ENCODE measurements at regions not wholly inside any gene's neighbourhood (a gene's known extent, or its start where the extent isn't known, plus 50 kb on each side); places are given as distances from the start of the nearest gene placed in this dataset.

DNA sequence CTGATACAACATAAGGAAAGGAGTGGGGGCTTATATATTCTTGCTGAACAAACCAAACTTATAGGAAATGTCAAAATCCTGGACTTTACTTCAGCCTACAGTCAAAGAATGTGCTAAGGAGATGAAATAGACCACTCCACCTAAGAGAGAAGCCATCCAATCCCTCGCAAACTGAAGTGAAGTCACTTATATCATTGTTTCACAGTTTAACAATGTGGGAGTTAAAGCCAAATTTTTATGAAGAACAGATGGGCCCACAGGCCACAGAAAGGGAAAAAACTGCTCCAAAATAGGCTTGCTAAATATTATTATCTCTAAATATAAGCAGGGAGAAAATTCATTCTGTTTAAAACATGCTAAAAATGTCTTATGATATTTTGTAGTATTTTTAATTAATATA lies 233.3 kb downstream of the GAS1 start:
- Histone ChIP-seq H3K9me3 (replicated peaks in 1 of 2; ENCODE audit: control insufficient read depth in 1 of 2, insufficient read depth in 1 of 2, low read length in 2 of 2) (no peaks in the 10 kb centered on the region), H3K27me3 (ENCODE audit: control insufficient read depth in 2 of 2, insufficient read depth in 2 of 2, low read length in 2 of 2) (no peaks in the 10 kb centered on the region), H2AFZ (ENCODE audit: insufficient read depth, low read depth, low read length, poor library complexity, severe bottlenecking) (no peak overlapping the region), H4K20me1 (ENCODE audit: insufficient read depth, low read length) (no peaks in the 10 kb centered on the region), H3K79me2 (ENCODE audit: insufficient read depth, low read length) (no peaks in the 10 kb centered on the region), H3K36me3 (replicated peaks in 1 of 2; ENCODE audit: control insufficient read depth in 1 of 2, insufficient read depth in 2 of 2, low read length in 2 of 2) (no peaks in the 10 kb centered on the region), H3K9ac (ENCODE audit: insufficient read depth, low read length, poor library complexity, severe bottlenecking) (no peak overlapping the region), H3K4me1 (ENCODE audit: control insufficient read depth in 1 of 2, insufficient read depth in 2 of 2, low read length in 2 of 2) (no peaks in the 10 kb centered on the region), H3K4me2 (replicated peaks; ENCODE audit: extremely low read depth, low read length, poor library complexity, severe bottlenecking) (no peak overlapping the region), H3K4me3 (replicated peaks in 1 of 3; ENCODE audit: low read depth in 2 of 3, low read length in 3 of 3) (no peak overlapping the region), H3K27ac (ENCODE audit: low read depth in 1 of 2, low read length in 2 of 2) (no peak overlapping the region)
- Mint-ChIP-seq H3K27me3 (ENCODE audit: low read depth in 3 of 3) (peaks cover 0 to 9% (median 6%) of the 10 kb centered on the region in 3 donors), H3K36me3 (no peaks in the 10 kb centered on the region), H3K4me3 (no peak overlapping the region), H3K9me3 (peaks cover 0 to 2% (median 0%) of the 10 kb centered on the region in 7 donors), H3K4me1 (no peaks in the 10 kb centered on the region), H3K27ac (no peak overlapping the region)
- intact Hi-C loops (cut with micrococcal nuclease): no loop called here
- no peak for DNase-seq
- TF ChIP-seq, protein P1, sequence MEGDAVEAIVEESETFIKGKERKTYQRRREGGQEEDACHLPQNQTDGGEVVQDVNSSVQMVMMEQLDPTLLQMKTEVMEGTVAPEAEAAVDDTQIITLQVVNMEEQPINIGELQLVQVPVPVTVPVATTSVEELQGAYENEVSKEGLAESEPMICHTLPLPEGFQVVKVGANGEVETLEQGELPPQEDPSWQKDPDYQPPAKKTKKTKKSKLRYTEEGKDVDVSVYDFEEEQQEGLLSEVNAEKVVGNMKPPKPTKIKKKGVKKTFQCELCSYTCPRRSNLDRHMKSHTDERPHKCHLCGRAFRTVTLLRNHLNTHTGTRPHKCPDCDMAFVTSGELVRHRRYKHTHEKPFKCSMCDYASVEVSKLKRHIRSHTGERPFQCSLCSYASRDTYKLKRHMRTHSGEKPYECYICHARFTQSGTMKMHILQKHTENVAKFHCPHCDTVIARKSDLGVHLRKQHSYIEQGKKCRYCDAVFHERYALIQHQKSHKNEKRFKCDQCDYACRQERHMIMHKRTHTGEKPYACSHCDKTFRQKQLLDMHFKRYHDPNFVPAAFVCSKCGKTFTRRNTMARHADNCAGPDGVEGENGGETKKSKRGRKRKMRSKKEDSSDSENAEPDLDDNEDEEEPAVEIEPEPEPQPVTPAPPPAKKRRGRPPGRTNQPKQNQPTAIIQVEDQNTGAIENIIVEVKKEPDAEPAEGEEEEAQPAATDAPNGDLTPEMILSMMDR (IDR thresholded peaks at IDR 0.05): no peak
- no CpG with 5 or more reads among the region's 1 CpG for WGBS (ENCODE audit: insufficient coverage)

- 100% methylated on average over 1 of the region's 2 CpGs for WGBS (ENCODE audit: insufficient coverage)
- no peak overlapping the region for H2AFZ ChIP-seq (ENCODE audit: insufficient read depth, low read depth, low read length, poor library complexity, severe bottlenecking)
- no peak overlapping the region for H3K4me2 ChIP-seq (replicated peaks; ENCODE audit: extremely low read depth, low read length, poor library complexity, severe bottlenecking)
- no peaks in the 10 kb centered on the region for H3K27me3 ChIP-seq (ENCODE audit: control insufficient read depth in 2 of 2, insufficient read depth in 2 of 2, low read length in 2 of 2)
- no peaks in the 10 kb centered on the region for H3K36me3 Mint-ChIP-seq
- H4K20me1 ChIP-seq (ENCODE audit: insufficient read depth, low read length): no peaks in the 10 kb centered on the region
- H3K4me1 Mint-ChIP-seq: no peaks in the 10 kb centered on the region
- intact Hi-C loops (cut with micrococcal nuclease): no loop called here
- no peaks in the 10 kb centered on the region for H3K9me3 ChIP-seq (replicated peaks in 1 of 2; ENCODE audit: control insufficient read depth in 1 of 2, insufficient read depth in 1 of 2, low read length in 2 of 2)
- peaks cover 0 to 2% (median 0%) of the 10 kb centered on the region in 7 donors for H3K9me3 Mint-ChIP-seq
- H3K4me3 Mint-ChIP-seq: no peak overlapping the region
- H3K4me1 ChIP-seq (ENCODE audit: control insufficient read depth in 1 of 2, insufficient read depth in 2 of 2, low read length in 2 of 2): no peaks in the 10 kb centered on the region
- TF ChIP-seq, protein P1 (IDR thresholded peaks at IDR 0.05): no peak
- H3K27me3 Mint-ChIP-seq (ENCODE audit: low read depth in 3 of 3): peaks cover 0 to 9% (median 6%) of the 10 kb centered on the region in 3 donors
- no peak overlapping the region for H3K27ac Mint-ChIP-seq
- H3K4me3 ChIP-seq (replicated peaks in 1 of 3; ENCODE audit: low read depth in 2 of 3, low read length in 3 of 3): no peak overlapping the region
- H3K27ac ChIP-seq (ENCODE audit: low read depth in 1 of 2, low read length in 2 of 2): no peak overlapping the region
- no peaks in the 10 kb centered on the region for H3K79me2 ChIP-seq (ENCODE audit: insufficient read depth, low read length)
- no peak overlapping the region for H3K9ac ChIP-seq (ENCODE audit: insufficient read depth, low read length, poor library complexity, severe bottlenecking)
- H3K36me3 ChIP-seq (replicated peaks in 1 of 2; ENCODE audit: control insufficient read depth in 1 of 2, insufficient read depth in 2 of 2, low read length in 2 of 2): no peaks in the 10 kb centered on the region
- no peak for DNase-seq
Observed at GRCh38 chr9:86713470-86713869, 233.8 kb downstream of the GAS1 start.

Data from CD14-positive monocyte (primary cell).